Smooth muscle cell (in vitro differentiated cells): ENCODE measurements at regions not wholly inside any gene's neighbourhood (a gene's known extent, or its start where the extent isn't known, plus 50 kb on each side); places are given as distances from the start of the nearest gene placed in this dataset.

ENCODE experiments used
- DNase-seq: peaks from one replicate; lab custom pipeline; 2025; ENCODE audit not compliant: unreplicated experiment; lab: John Stamatoyannopoulos, UW
- H2AFZ ChIP-seq: fragments of 200-600 bp; sonication (generic); 2 replicates; pipeline ENCODE4 v1.6.0; 2016; ENCODE audit warnings: antibody characterized with exemption, low read depth, mild to moderate bottlenecking
- H3F3A ChIP-seq: fragments of 200-600 bp; sonication (generic); 2 replicates; pipeline ENCODE4 v1.6.0; 2017; ENCODE audit warnings: antibody characterized with exemption, low read depth
- H3K27ac ChIP-seq: fragments of 200-600 bp; sonication (generic); 2 replicates; pipeline ENCODE4 v1.5.1; 2016; ENCODE audit warnings: low read depth, mild to moderate bottlenecking
- H3K27me3 ChIP-seq: fragments of 200-600 bp; sonication (generic); 2 replicates; pipeline ENCODE4 v1.6.1; 2016; ENCODE audit warnings: low read depth, mild to moderate bottlenecking
- H3K36me3 ChIP-seq: fragments of 200-600 bp; sonication (generic); 2 replicates; pipeline ENCODE4 v1.5.1; 2016; ENCODE audit warnings: low read depth
- H3K4me1 ChIP-seq: fragments of 200-600 bp; sonication (generic); 2 replicates; pipeline ENCODE4 v1.5.1; 2016; ENCODE audit warnings: low read depth
- H3K4me2 ChIP-seq: fragments of 200-600 bp; sonication (generic); 2 replicates; pipeline ENCODE4 v1.6.0; 2016; ENCODE audit warnings: mild to moderate bottlenecking
- H3K4me3 ChIP-seq: fragments of 200-600 bp; sonication (generic); 2 replicates; pipeline ENCODE4 v1.5.1; 2016; ENCODE audit warnings: mild to moderate bottlenecking
- H3K79me2 ChIP-seq: fragments of 200-600 bp; sonication (generic); 2 replicates; pipeline ENCODE4 v1.6.0; 2016; ENCODE audit warnings: low read depth, mild to moderate bottlenecking
- H3K9ac ChIP-seq: fragments of 200-600 bp; sonication (generic); 2 replicates; pipeline ENCODE4 v1.6.0; 2016; ENCODE audit warnings: low read depth
- H3K9me3 ChIP-seq: fragments of 200-600 bp; sonication (generic); replicated peaks from 2 replicates; pipeline ENCODE4 v1.5.1; 2016; ENCODE audit warnings: low read depth
- H4K20me1 ChIP-seq: fragments of 200-600 bp; sonication (generic); 2 replicates; pipeline ENCODE4 v1.6.0; 2016; ENCODE audit warnings: low read depth
- WGBS: methylation state at CpG from one replicate; pipeline ENCODE4 v1.1.7; 2016; ENCODE audit warnings: low lambda C conversion rate; 5-methylcytosine and 5-hydroxymethylcytosine counted together
- TF ChIP-seq, protein P1 (sequence below): fragments of 200-600 bp; sonication (generic); IDR thresholded peaks from 2 replicates; pipeline ENCODE4 v1.5.1; 2017; ENCODE audit warnings: borderline replicate concordance, mild to moderate bottlenecking, antibody characterized with exemption; ENCODE audit not compliant: insufficient read depth, poor library complexity, severe bottlenecking

DNA sequence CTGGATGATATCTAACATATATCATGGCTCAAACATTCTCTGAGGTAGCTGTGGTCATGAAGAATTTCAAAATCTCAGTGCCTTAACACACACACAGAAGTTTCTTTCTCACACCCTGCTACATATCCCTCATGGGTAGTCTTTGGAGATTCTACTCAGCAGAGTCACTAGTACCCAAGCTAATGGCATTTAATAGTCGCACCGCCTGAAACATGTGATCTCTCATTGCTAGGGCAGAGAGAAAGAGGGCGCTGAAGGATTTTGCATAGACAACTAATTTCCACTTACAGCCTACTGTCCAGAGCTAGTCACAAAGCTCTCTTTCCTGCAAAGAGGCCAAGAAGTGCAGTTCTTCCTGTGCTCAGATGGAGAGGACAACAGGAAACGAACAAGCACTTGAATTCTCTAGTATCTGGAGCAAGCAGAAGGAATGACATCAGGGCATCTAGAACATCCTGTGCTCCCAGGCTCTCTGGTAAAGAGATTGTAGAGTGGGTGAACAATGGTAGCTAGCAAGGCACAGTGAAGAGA, 183.4 kb upstream of the PTBP2 start:
- no peaks in the 10 kb centered on the region for H3K9me3 ChIP-seq
- no peaks in the 10 kb centered on the region for H3F3A ChIP-seq
- H4K20me1 ChIP-seq, result no peaks in the 10 kb centered on the region
- H3K4me3 ChIP-seq, result no peak overlapping the region
- peak overlapping the region; percentile 35 for H2AFZ ChIP-seq
- peak overlapping the region; percentile 66 for H3K9ac ChIP-seq
- DNase-seq, result no peak
- no peaks in the 10 kb centered on the region for H3K27me3 ChIP-seq
- 54% methylated on average over 4 of the region's 4 CpGs for WGBS
- H3K4me1 ChIP-seq, result peaks cover 10% of the 10 kb centered on the region
- TF ChIP-seq, protein P1, sequence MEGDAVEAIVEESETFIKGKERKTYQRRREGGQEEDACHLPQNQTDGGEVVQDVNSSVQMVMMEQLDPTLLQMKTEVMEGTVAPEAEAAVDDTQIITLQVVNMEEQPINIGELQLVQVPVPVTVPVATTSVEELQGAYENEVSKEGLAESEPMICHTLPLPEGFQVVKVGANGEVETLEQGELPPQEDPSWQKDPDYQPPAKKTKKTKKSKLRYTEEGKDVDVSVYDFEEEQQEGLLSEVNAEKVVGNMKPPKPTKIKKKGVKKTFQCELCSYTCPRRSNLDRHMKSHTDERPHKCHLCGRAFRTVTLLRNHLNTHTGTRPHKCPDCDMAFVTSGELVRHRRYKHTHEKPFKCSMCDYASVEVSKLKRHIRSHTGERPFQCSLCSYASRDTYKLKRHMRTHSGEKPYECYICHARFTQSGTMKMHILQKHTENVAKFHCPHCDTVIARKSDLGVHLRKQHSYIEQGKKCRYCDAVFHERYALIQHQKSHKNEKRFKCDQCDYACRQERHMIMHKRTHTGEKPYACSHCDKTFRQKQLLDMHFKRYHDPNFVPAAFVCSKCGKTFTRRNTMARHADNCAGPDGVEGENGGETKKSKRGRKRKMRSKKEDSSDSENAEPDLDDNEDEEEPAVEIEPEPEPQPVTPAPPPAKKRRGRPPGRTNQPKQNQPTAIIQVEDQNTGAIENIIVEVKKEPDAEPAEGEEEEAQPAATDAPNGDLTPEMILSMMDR, result no peak
- peak overlapping the region; percentile 82 for H3K27ac ChIP-seq
- no peaks in the 10 kb centered on the region for H3K79me2 ChIP-seq
- H3K4me2 ChIP-seq, result peak overlapping the region; percentile 53
- H3K36me3 ChIP-seq, result no peaks in the 10 kb centered on the region

DNA sequence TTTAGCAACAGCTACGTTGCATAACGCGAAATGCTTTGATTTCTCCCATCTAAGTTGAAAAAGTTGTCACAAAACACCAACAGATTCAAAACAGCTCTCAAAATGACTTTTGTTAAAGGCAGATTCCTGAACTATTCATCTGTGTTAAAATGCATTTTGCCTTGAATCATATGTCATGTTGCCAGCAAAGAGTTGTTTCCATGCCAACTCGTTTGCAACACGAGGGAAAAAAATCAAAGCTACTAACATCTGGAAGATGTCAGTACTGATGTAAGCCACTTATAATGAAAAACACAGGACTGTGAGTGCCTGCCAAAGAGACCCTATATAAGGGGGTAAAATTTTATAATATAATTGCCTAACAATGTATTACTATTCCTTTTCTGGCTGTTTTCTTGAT, 182.7 kb upstream of the PTBP2 start:
- TF ChIP-seq, protein P1, result no peak
- H3K4me2 ChIP-seq, result peak overlapping the region; percentile 53
- no peaks in the 10 kb centered on the region for H3K36me3 ChIP-seq
- H3K27me3 ChIP-seq, result no peaks in the 10 kb centered on the region
- no peak overlapping the region for H3K4me3 ChIP-seq
- H3K9me3 ChIP-seq, result no peaks in the 10 kb centered on the region
- no peak for DNase-seq
- H3K79me2 ChIP-seq, result no peaks in the 10 kb centered on the region
- peak overlapping the region; percentile 82 for H3K27ac ChIP-seq
- H3K4me1 ChIP-seq, result peaks cover 10% of the 10 kb centered on the region
- H3K9ac ChIP-seq, result peak overlapping the region; percentile 66
- H3F3A ChIP-seq, result no peaks in the 10 kb centered on the region
- peak overlapping the region; percentile 35 for H2AFZ ChIP-seq
- H4K20me1 ChIP-seq, result no peaks in the 10 kb centered on the region
- WGBS, result 53% methylated on average over 5 of the region's 5 CpGs

DNA sequence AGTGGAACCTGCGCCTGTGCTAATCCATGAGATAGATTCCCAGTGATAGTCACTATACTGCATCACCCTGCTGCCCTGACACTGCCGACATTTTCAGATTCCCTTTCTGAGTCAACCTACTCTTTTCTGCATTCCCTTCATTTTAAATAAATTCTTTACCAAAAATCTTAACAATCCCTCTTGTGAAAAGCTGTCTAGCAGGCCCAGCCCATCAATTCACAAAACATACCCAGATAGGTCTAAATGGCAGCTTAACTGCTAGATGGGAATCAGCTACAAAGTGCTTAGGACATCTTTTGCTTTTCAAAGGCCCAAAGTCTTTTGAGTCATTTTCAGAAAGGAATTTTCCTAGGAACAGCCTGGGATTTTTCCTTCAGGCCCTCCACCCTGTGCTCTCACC, 180.1 kb upstream of the PTBP2 start:
- Histone ChIP-seq H3K27me3 (no peaks in the 10 kb centered on the region), H3K27ac (no peak overlapping the region), H2AFZ (no peak overlapping the region), H3K9ac (no peak overlapping the region), H3K79me2 (no peaks in the 10 kb centered on the region), H3K4me1 (peaks cover 10% of the 10 kb centered on the region), H4K20me1 (no peaks in the 10 kb centered on the region), H3F3A (no peaks in the 10 kb centered on the region), H3K36me3 (no peaks in the 10 kb centered on the region), H3K4me2 (no peak overlapping the region), H3K4me3 (no peak overlapping the region), H3K9me3 (no peaks in the 10 kb centered on the region)
- WGBS, result 43% methylated on average over 2 of the region's 2 CpGs
- TF ChIP-seq, protein P1, result no peak
- DNase-seq, result no peak

DNA sequence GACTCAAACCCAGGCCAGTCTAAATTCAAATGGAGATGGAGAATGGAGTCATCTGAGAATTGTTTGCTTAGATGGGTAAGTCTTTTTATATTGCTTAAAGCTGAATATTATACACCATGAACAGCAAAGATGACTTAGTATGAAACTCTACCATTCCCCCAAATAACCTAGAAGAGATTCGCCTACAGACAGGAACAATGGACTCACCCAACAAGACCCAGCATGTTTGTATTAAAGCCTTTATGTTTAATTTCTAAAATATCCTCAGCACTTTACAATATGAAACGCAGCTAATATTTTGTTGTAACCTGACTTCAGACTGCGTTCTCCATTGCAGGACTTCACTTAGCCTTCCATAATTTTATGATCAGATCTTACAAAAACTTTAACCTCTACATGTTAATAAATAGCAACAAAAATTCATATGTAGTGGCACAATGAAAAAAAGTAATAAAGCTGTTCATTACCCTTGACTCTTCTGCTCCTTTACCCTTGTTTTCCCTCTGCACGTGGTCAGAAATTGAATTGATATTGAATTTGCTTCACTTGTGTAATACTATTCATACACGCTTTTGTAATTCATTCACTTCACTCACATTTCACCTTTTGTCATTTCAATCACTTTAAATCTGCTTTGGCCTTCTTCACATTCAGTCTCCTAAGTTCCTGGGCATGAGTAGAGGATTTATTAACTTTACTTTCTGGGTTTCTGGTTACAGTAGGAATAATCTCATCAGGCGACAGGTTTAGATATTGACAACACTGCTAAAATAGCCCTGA, 177.3 kb upstream of the PTBP2 start:
- Histone ChIP-seq H4K20me1 (no peaks in the 10 kb centered on the region), H3F3A (no peaks in the 10 kb centered on the region), H3K4me3 (no peak overlapping the region), H2AFZ (no peak overlapping the region), H3K9ac (no peak overlapping the region), H3K9me3 (no peaks in the 10 kb centered on the region), H3K4me1 (no peaks in the 10 kb centered on the region), H3K4me2 (no peak overlapping the region), H3K79me2 (no peaks in the 10 kb centered on the region), H3K27me3 (no peaks in the 10 kb centered on the region), H3K27ac (no peak overlapping the region), H3K36me3 (no peaks in the 10 kb centered on the region)
- 87% methylated on average over 6 of the region's 6 CpGs for WGBS
- DNase-seq, result no peak
- TF ChIP-seq, protein P1, result no peak
